HG03108 (cell line): ENCODE measurements at regions not wholly inside any gene's neighbourhood (a gene's known extent, or its start where the extent isn't known, plus 50 kb on each side); places are given as distances from the start of the nearest gene placed in this dataset.
A peak's percentile ranks its signal among the peaks of the same experiment; 100 is the strongest.
"Not testable (repeated sequence)": the region's sequence is repeated elsewhere in the genome, so short reads cannot be mapped to it uniquely, and the experiment has no call there.

Experiments used
- ATAC-seq: cut with Tn5 transposase; IDR thresholded peaks from one replicate; pipeline ENCODE4 v1.9.1; 2021; ENCODE audit warnings: moderate library complexity; ENCODE audit not compliant: unreplicated experiment

DNA sequence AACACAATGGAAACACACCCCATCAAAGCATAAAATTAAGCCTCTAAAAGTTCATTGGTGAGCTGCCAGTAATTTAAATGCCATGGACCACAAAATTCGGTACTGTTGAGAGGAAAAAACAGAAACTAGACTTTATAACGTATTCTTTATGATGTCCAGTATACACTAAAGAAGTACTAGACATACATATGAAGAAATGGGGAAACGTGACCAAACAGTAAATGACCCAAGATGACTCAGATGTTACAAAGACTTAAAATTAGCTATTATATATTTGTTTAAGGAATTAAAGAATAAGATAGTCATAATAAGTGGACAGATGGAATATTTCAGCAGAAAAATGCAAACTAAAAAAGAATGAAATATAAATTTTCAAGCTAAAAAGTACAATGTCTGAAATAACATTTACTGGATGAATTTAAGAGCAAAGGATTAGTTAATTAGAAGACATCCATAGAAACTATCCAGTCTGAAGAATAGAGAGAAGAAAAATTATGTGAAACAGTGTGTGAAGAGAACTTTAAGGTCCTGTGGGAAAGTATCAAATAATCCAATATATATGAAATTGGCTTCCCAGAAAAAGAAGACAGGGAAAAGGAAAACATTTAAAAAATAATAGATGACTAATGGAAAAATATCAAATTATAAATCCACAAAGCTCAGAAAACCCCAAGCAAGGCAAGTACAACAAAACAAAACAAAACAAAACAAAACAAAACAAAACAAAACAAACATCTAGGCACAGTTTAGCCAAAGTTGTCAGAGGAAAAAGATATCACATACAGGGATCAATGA lies 69.4 kb downstream of the SAMD9 start:
- no peak for ATAC-seq

- no peak for ATAC-seq
Observed at GRCh38 chr7:93047514-93048099, 70.2 kb downstream of the SAMD9 start.

DNA sequence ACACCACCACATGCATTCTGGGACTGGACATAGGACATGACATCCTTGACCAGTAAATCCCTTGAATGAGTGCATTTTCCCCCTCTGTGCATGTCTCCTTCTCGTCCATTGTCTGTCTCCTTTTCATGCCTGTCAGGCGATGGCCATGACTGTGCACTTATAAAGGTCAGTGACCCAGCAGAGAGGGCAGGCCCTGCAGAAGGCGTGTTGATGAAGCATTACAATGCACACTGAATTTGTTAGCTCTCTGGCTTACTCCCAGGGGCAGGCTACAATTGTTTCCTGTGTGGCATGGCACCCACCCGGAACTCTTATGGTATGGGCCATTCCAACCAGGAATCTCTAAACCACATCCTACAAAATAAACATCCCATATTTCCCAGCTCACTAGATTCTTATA lies 71.1 kb downstream of the SAMD9 start:
- ATAC-seq, result no peak

- ATAC-seq, result no peak
Observed at GRCh38 chr7:93044147-93044810, 73.5 kb downstream of the SAMD9 start.

- no peak for ATAC-seq
Observed at GRCh38 chr7:93043385-93043985, 74.3 kb downstream of the SAMD9 start.

DNA sequence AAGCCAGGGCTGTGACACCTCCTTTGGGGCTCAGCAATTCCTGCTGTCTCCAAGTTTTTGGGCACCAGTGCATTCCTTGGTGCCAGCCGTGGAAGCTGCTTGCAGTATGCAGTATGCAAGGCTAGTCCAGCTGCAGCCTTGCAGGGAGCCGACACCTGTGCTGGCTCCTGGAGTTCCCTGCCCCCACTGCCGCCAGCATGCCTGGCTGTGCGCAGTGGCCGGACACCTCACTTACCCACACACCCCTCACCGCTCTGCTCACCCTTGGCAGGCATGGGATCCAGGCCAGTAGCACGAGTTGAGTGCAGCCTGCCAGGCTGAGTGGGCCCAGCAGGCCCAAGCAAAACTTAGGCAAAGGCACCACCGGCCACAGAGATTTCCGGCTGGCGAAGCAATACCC lies 77.4 kb downstream of the SAMD9 start:
- no peak for ATAC-seq

DNA sequence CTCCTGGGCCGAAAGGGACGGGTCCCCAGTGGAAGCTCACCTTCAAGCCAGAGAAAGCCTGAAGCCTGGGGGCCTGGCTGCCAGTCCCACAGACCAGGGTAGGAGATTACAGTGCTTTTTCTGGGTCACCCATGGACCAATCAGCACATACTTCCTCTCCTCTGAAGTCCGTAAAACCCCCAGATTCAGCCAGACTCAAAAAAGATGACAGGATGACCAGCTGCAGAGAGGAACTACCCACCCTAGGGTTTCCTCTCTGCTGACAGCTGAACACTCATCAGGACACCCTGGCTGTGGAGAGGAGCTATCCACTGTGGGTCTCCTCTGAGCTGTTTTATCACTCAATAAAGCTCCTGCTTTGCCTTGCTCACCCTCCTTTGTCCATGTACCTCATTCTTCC lies 78.0 kb downstream of the SAMD9 start:
- no peak for ATAC-seq

DNA sequence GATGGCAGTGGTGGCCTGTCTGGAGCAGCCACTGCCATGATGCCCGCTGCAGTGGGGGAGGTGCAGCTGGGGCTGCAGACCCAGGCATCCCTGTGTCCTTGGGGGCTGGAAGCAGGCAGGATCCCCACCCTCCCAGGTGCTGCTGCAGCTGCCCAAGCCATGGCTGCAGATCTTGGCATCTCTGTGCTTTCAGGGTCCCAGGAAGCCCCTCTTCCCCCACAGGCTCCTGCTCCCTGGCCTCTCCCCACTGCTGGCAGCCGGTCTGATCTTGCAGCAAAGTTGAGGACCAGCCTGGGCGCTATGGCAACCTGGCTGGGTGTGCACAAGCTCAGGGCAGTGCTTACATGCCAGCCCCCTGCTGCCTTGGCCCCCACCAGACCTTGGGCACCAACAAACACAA lies 78.5 kb downstream of the SAMD9 start:
- no peak for ATAC-seq

GRCh38 chr7:93036807-93037206 lies 81.0 kb downstream of the SAMD9 start:
- ATAC-seq, result peak; percentile 92

GRCh38 chr7:93036149-93036640 lies 81.6 kb downstream of the SAMD9 start:
- ATAC-seq, result no peak

- ATAC-seq, result no peak
Observed at GRCh38 chr7:93031795-93032194, 86.0 kb downstream of the SAMD9 start.

GRCh38 chr7:93030605-93031225 lies 87.1 kb downstream of the SAMD9 start:
- no peak for ATAC-seq

DNA sequence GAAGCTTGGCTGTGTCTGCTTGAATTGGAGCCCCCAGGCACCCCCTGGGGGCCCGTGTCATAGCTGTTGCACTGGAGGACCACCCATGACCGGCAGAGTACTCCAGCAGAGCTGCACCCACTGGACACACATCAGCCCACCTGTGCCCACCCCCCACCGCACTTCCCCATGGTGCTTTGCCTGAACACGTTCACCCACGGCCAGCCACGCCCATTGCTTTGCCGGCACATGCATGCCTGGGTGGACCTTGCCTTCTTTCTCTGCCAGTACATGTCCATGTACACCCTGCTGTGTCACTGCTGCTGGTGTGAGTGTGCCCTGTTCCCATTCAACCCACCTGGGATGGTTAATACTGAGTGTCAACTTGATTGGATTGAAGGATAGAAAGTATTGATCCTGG lies 88.7 kb downstream of the SAMD9 start:
- no peak for ATAC-seq

DNA sequence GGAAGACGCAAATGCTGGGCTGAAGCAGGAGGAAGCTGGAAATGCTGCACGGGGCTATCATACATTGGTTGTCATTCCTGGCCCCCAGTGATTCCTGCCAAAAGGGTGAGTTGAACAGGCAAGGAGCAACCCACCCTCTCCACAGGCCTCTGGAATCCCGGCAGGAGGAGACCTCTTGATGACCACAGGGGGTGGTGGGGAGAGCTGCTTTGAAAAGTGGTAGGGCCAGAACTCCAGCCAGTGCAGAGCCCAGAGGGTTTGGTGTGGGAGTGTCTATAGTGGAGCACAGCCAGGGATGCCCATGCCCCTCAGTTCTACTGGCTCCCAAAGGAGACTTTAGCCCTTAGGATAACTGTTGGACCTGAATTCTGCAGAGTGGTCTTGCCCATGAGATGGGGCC lies 89.2 kb downstream of the SAMD9 start:
- no peak for ATAC-seq

DNA sequence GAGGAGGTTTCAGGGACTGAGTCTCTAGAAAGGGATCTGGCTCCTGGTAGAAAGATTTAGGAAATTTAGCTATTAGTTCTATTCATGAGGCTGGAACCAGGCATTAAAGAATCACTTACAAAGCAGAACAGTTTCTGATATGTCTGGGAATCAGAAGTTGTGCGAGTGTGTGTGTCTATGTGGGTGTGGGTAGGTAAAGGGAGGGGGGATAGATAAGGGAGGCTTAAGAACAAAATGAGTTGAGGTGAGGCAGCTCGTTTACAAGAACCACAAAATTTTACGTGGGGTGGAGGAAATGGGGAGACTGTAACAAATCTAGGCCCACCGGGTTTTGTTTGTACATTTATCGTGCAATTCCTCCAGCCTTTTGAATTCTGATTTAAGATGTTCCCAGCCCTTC lies 90.7 kb downstream of the SAMD9 start:
- ATAC-seq, result no peak

GRCh38 chr7:93026425-93026824 lies 91.4 kb downstream of the SAMD9 start:
- no peak for ATAC-seq

DNA sequence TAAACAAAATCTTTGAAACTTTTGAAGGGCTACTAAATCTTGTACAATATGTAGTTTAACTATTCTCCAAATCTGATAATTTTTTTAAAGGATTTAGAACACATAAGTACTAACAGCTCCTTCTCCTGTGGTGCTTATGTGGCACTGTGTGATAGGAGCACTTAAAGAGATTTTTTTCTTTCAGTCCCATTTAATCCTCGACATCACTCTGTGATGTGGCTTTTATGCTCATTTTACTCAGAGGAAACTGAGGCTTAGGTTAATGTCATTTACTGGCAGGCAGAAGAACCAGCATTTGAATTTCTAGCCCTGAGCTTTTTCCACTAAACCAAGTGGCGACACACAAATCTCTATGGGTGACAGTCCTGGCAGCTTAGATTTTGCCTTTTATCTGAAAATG lies 92.4 kb downstream of the SAMD9 start:
- ATAC-seq, result no peak

DNA sequence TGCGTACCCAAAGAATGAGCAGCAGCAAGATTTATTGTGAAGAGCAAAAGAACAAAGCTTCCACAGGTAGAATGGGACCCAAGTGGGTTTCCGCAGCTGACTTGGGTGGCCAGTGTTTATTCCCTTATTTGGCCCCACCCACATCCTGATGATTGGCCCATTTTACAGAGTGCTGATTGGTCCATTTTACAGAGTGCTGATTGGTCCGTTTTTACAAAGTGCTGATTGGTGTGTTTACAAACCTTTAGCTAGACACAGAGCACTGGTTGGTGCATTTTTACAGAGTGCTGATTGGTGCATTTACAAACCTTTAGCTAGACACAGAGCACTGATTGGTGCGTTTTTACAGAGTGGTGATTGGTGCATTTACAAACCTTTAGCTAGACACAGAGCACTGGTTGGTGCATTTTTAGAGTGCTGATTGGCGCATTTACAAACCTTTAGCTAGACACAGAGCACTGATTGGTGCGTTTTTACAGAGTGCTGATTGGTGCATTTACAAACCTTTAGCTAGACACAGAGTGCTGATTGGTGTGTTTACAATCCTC lies 94.8 kb downstream of the SAMD9 start:
- ATAC-seq, result not testable (repeated sequence)

GRCh38 chr7:93021748-93022147 lies 96.0 kb downstream of the SAMD9 start:
- no peak for ATAC-seq

- no peak for ATAC-seq
Observed at GRCh38 chr7:93018716-93019115, 99.1 kb downstream of the SAMD9 start.
